GM23338 (cell line): ENCODE measurements at regions not wholly inside any gene's neighbourhood (a gene's known extent, or its start where the extent isn't known, plus 50 kb on each side); places are given as distances from the start of the nearest gene placed in this dataset.

Experiments used
- ATAC-seq: fragments of 200-7000 bp; cut with Tn5 transposase; 3 replicates; pipeline ENCODE4 v1.9.1; 2020
- DNase-seq: peaks from one replicate; pipeline ENCODE4 v3.0.0-alpha.2; 2015; ENCODE audit warnings: low spot score
- H2AFZ ChIP-seq: fragments of 200-600 bp; sonication (generic); 2 replicates; pipeline ENCODE4 v1.8.0; 2016; ENCODE audit warnings: antibody characterized with exemption, mild to moderate bottlenecking, moderate library complexity
- H3F3A ChIP-seq: fragments of 200-600 bp; sonication (generic); replicated peaks from 2 replicates; pipeline ENCODE4 v1.8.0; 2017; ENCODE audit warnings: antibody characterized with exemption, mixed run types, low read depth
- H3K27ac ChIP-seq: fragments of 200-600 bp; sonication (generic); 2 replicates; pipeline ENCODE4 v1.6.1; 2016; ENCODE audit warnings: low read depth
- H3K27me3 ChIP-seq: fragments of 200-600 bp; sonication (generic); 2 replicates; pipeline ENCODE4 v1.8.0; 2016; ENCODE audit warnings: mild to moderate bottlenecking, mixed run types, moderate library complexity; ENCODE audit not compliant: insufficient read depth
- H3K36me3 ChIP-seq: fragments of 200-600 bp; sonication (generic); 2 replicates; pipeline ENCODE4 v1.8.0; 2016; ENCODE audit warnings: mild to moderate bottlenecking; ENCODE audit not compliant: insufficient read depth
- H3K4me1 ChIP-seq: fragments of 200-600 bp; sonication (generic); 2 replicates; pipeline ENCODE4 v1.8.0; 2016; ENCODE audit warnings: mild to moderate bottlenecking, moderate library complexity; ENCODE audit not compliant: insufficient read depth
- H3K4me2 ChIP-seq: fragments of 200-600 bp; sonication (generic); 2 replicates; pipeline ENCODE4 v1.7.1; 2017; ENCODE audit warnings: mixed run types
- H3K4me3 ChIP-seq: fragments of 200-600 bp; sonication (generic); 2 replicates; pipeline ENCODE4 v1.6.1; 2016; ENCODE audit warnings: mixed run types
- H3K79me2 ChIP-seq: fragments of 200-600 bp; sonication (generic); replicated peaks from 2 replicates; pipeline ENCODE4 v1.8.0; 2017; ENCODE audit warnings: mild to moderate bottlenecking; ENCODE audit not compliant: insufficient read depth
- H3K9me2 ChIP-seq: fragments of 200-600 bp; sonication (generic); 2 replicates; pipeline ENCODE4 v1.8.0; 2017; ENCODE audit not compliant: insufficient read depth
- H4K20me1 ChIP-seq: fragments of 200-600 bp; sonication (generic); replicated peaks from 2 replicates; pipeline ENCODE4 v1.8.0; 2017; ENCODE audit warnings: mild to moderate bottlenecking; ENCODE audit not compliant: insufficient read depth
- H3K27ac Mint-ChIP-seq: 2 replicates; pipeline ENCODE4 v1.8.0; 2020; ENCODE audit warnings: inconsistent platforms, mild to moderate bottlenecking, moderate library complexity, mixed read lengths
- H3K27me3 Mint-ChIP-seq: 3 replicates; pipeline ENCODE4 v1.8.0; 2022; ENCODE audit warnings: low read depth, mild to moderate bottlenecking, moderate library complexity, mixed read lengths, inconsistent platforms; ENCODE audit not compliant: insufficient read depth, poor library complexity
- H3K36me3 Mint-ChIP-seq: 3 replicates; pipeline ENCODE4 v1.8.0; 2021; ENCODE audit warnings: low read depth, mild to moderate bottlenecking, inconsistent platforms, moderate library complexity, mixed read lengths
- H3K4me1 Mint-ChIP-seq: 3 replicates; pipeline ENCODE4 v1.8.0; 2020; ENCODE audit warnings: mild to moderate bottlenecking, inconsistent platforms, mixed read lengths
- H3K4me3 Mint-ChIP-seq: 3 replicates; pipeline ENCODE4 v1.8.0; 2021; ENCODE audit warnings: moderate library complexity, mild to moderate bottlenecking, inconsistent platforms, mixed read lengths
- H3K9me3 Mint-ChIP-seq: 3 replicates; pipeline ENCODE4 v1.8.0; 2020; ENCODE audit warnings: moderate library complexity, mild to moderate bottlenecking, inconsistent platforms, mixed read lengths
- CTCF ChIP-seq, 2 experiments: fragments of 200-600 bp in 1 of 2; sonication (generic) in 1 of 2; conservative IDR thresholded peaks; 2 replicates each; pipeline versions ENCODE4 v1.5.1 to v1.6.1; 2016 to 2017; ENCODE audit warnings: antibody characterized with exemption in 2 of 2, low read depth in 2 of 2, mild to moderate bottlenecking in 2 of 2, moderate library complexity in 1 of 2
- ETS1 ChIP-seq: IDR thresholded peaks from 2 replicates; pipeline ENCODE4 v1.6.1; 2016; ENCODE audit warnings: antibody characterized with exemption
- EZH2phosphoT487 ChIP-seq: fragments of 200-600 bp; sonication (generic); IDR thresholded peaks from one replicate; pipeline ENCODE4 v1.8.1; 2018; ENCODE audit warnings: antibody characterized with exemption; ENCODE audit not compliant: unreplicated experiment
- JUNB ChIP-seq: IDR thresholded peaks from one replicate; pipeline ENCODE4 v1.6.1; 2016; ENCODE audit warnings: antibody characterized with exemption; ENCODE audit not compliant: unreplicated experiment
- NANOG ChIP-seq: IDR thresholded peaks from 2 replicates; pipeline ENCODE4 v1.6.1; 2016; ENCODE audit warnings: antibody characterized with exemption, borderline replicate concordance
- POLR2AphosphoS5 ChIP-seq: IDR thresholded peaks from 2 replicates; pipeline ENCODE4 v1.6.1; 2016; ENCODE audit warnings: antibody characterized with exemption, low read depth
- REST ChIP-seq: IDR thresholded peaks from one replicate; pipeline ENCODE4 v1.6.1; 2018; ENCODE audit warnings: antibody characterized with exemption; ENCODE audit not compliant: unreplicated experiment
- ZNF114 ChIP-seq: fragments of 250-450 bp; sonication (Bioruptor Pico); IDR thresholded peaks from 2 replicates; pipeline ENCODE4 v1.5.0; 2020; ENCODE audit warnings: mild to moderate bottlenecking, moderate library complexity
- ZNF462 ChIP-seq: fragments of 250-450 bp; sonication (Bioruptor Pico); IDR thresholded peaks from 2 replicates; pipeline ENCODE4 v1.5.0; 2020; ENCODE audit warnings: mild to moderate bottlenecking, moderate library complexity

- TF ChIP-seq ZNF462 (CRISPR knock-in tag) (no peak), EZH2phosphoT487 (no peak), NANOG (no peak), ETS1 (no peak), POLR2AphosphoS5 (no peak), JUNB (no peak), ZNF114 (no peak), CTCF (conservative IDR thresholded peaks at IDR 0.05; ENCODE audit: low read depth in 2 of 2) (no peak)
These were observed 1531.6 kb downstream of the KCNT2 start (continued) for GRCh38 chr1:195076682-195077081.

GRCh38 chr1:195075973-195076372 is 1532.3 kb downstream of the KCNT2 start:
- no peak overlapping the region for H2AFZ ChIP-seq
- no peak overlapping the region for H3K4me3 ChIP-seq
- no peaks in the 10 kb centered on the region for H3K36me3 ChIP-seq
- no peaks in the 10 kb centered on the region for H3F3A ChIP-seq
- H3K4me2 ChIP-seq: no peak overlapping the region
- DNase-seq: no peak
- H3K9me2 ChIP-seq: no peaks in the 10 kb centered on the region
- Mint-ChIP-seq H3K27ac (no peak overlapping the region), H3K27me3 (no peaks in the 10 kb centered on the region), H3K4me3 (no peak overlapping the region), H3K4me1 (no peaks in the 10 kb centered on the region), H3K36me3 (no peaks in the 10 kb centered on the region), H3K9me3 (no peaks in the 10 kb centered on the region)
- no peak for ATAC-seq
- no peaks in the 10 kb centered on the region for H4K20me1 ChIP-seq
- no peak overlapping the region for H3K27ac ChIP-seq
- no peaks in the 10 kb centered on the region for H3K27me3 ChIP-seq
- no peaks in the 10 kb centered on the region for H3K79me2 ChIP-seq
- H3K4me1 ChIP-seq: no peaks in the 10 kb centered on the region
- TF ChIP-seq REST (no peak), EZH2phosphoT487 (no peak), ZNF114 (no peak)
